ENCODE measurements at regions not wholly inside any gene's neighbourhood (a gene's known extent, or its start where the extent isn't known, plus 50 kb on each side); places are given as distances from the start of the nearest gene placed in this dataset.
"Not testable (repeated sequence)": the region's sequence is repeated elsewhere in the genome, so short reads cannot be mapped to it uniquely, and the experiment has no call there.

DNA sequence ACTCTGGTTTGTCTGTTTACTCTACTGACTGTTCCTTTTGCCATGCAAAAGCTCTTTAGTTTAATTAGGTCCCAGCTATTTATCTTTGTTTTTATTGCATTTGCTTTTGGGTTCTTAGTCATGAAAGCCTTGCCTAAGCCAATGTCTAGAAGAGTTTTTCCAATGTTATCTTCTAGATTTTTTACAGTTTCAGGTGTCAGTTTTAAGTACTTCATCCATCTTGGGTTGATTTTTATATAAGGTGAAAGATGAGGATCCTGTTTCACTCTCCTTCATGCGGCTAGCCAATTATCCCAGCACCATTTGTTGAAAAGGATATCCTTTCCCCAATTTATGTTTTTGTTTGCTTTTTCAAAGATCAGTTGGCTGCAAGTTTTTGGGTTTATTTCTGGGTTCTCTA lies 1100.5 kb upstream of the ALCAM start:
- H3K27me3 ChIP-seq (ENCODE audit: control insufficient read depth, insufficient read depth, low read length); H3K36me3 ChIP-seq (ENCODE audit: control insufficient read depth, insufficient read depth, low read length); H3K9ac ChIP-seq (ENCODE audit: low read length); H3K4me1 ChIP-seq (ENCODE audit: control insufficient read depth, insufficient read depth, low read length); H3K9me3 ChIP-seq (ENCODE audit: control insufficient read depth, insufficient read depth, low read depth, low read length); H3K4me3 ChIP-seq (ENCODE audit: low read depth, low read length); H3K27ac ChIP-seq (ENCODE audit: low read depth, low read length): not testable (repeated sequence)

DNA sequence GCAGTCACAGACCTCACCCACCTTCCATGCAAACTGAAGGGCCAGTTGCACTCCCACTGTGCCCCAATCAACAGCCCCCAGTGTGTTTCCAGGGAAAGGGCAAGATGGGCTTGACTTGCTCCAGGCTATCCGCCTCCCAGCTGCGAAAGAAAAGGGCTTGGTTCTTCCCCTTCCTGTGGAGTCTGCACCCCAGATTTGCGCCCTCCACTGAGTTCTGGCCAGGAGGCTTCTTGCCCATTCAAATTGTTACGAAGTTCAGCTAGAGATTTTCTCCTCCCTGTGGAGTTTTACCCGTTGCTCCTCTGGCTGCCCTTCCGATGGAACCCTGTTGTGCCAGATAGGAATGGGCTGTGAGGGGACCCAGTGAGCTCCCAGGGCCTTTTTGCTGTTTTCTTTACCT lies 1096.9 kb upstream of the ALCAM start:
- Histone ChIP-seq H3K4me1 (ENCODE audit: control insufficient read depth, insufficient read depth, low read length) (no peaks in the 10 kb centered on the region), H3K36me3 (ENCODE audit: control insufficient read depth, insufficient read depth, low read length) (no peaks in the 10 kb centered on the region), H3K27ac (ENCODE audit: low read depth, low read length) (no peak overlapping the region), H3K9ac (ENCODE audit: low read length) (no peak overlapping the region), H3K27me3 (ENCODE audit: control insufficient read depth, insufficient read depth, low read length) (no peaks in the 10 kb centered on the region), H3K4me3 (ENCODE audit: low read depth, low read length) (no peak overlapping the region), H3K9me3 (ENCODE audit: control insufficient read depth, insufficient read depth, low read depth, low read length) (peaks cover 7% of the 10 kb centered on the region; the same call in 1 of the 2 replicates)

DNA sequence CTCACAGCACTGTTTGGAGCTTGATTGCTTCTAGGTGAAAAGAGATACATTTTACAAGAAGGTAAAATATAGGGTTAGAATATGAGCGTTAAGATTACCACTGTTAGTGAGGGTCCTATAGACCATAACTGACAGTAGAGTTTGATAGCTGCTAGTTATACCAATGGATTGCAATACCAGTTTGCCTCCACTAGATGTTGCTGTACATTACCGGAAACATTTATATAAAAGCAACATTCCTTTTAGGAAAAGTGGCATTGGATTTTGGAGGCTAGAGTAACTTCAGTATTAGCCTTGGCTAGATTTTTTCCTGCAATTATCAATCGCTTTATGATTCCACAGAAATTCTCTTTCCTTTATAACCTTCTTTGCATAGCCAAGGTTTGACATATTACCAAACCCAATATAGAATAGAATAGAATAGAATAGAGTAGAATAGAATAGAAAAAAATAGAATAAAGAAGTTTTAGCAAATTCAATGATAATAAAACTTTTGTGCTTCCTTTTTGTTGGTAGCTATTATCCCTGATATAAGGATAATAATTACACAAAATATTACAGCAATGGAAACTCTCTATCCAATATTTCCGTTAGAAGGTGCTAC lies 1093.6 kb upstream of the ALCAM start:
- no peak overlapping the region for H3K9ac ChIP-seq (ENCODE audit: low read length)
- peaks cover 27% of the 10 kb centered on the region for H3K9me3 ChIP-seq (ENCODE audit: control insufficient read depth, insufficient read depth, low read depth, low read length)
- no peaks in the 10 kb centered on the region for H3K27me3 ChIP-seq (ENCODE audit: control insufficient read depth, insufficient read depth, low read length)
- H3K4me1 ChIP-seq (ENCODE audit: control insufficient read depth, insufficient read depth, low read length), result no peaks in the 10 kb centered on the region
- H3K4me3 ChIP-seq (ENCODE audit: low read depth, low read length), result no peak overlapping the region
- no peak overlapping the region for H3K27ac ChIP-seq (ENCODE audit: low read depth, low read length)
- H3K36me3 ChIP-seq (ENCODE audit: control insufficient read depth, insufficient read depth, low read length), result no peaks in the 10 kb centered on the region; the same call in 1 of the 2 replicates

DNA sequence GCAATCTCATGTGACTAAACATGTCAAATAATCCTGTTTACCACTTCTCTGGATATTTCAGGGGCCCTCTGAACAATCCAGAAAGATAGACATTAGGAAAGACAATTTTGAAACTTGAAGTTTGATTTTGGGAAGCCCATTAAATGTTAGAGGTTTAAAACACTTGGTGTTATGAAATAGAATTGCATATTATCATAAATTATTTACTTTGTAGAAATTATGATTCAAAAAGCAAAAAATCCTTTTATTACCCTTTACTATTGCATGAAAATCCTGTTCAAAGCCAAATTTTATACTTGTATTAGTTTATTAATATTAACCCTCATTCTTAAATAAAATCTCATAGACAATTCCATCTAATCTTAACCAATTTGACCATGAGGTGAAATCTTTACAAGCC lies 1091.5 kb upstream of the ALCAM start:
- Histone ChIP-seq H3K27me3 (ENCODE audit: control insufficient read depth, insufficient read depth, low read length) (no peaks in the 10 kb centered on the region), H3K27ac (ENCODE audit: low read depth, low read length) (no peak overlapping the region), H3K4me1 (ENCODE audit: control insufficient read depth, insufficient read depth, low read length) (no peaks in the 10 kb centered on the region), H3K9me3 (ENCODE audit: control insufficient read depth, insufficient read depth, low read depth, low read length) (peaks cover 40% of the 10 kb centered on the region), H3K4me3 (ENCODE audit: low read depth, low read length) (no peak overlapping the region), H3K9ac (ENCODE audit: low read length) (no peak overlapping the region), H3K36me3 (ENCODE audit: control insufficient read depth, insufficient read depth, low read length) (no peaks in the 10 kb centered on the region; the same call in 1 of the 2 replicates)

DNA sequence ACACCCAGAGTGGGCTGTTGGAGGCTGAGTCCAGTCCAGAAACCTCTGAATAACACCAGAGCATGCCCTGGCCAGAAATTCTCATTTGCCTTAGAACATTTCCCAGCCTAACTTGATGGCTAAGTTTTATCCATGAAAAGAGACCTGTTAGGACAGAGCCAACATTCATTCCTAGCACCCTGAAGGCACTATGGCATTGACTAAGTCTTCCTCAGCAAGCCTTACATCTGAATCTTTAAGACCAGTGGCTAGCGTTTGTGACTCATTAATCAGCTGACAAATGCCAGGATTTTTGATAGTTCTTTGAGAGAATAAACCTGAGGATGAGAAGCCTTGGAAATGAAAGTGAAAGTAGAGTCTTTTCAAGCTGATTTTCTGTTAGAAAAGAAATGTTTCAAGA lies 1087.1 kb upstream of the ALCAM start:
- H3K4me1 ChIP-seq (ENCODE audit: control insufficient read depth, insufficient read depth, low read length), result no peaks in the 10 kb centered on the region
- no peak overlapping the region for H3K4me3 ChIP-seq (ENCODE audit: low read depth, low read length)
- H3K36me3 ChIP-seq (ENCODE audit: control insufficient read depth, insufficient read depth, low read length), result no peaks in the 10 kb centered on the region; the same call in 1 of the 2 replicates
- H3K27ac ChIP-seq (ENCODE audit: low read depth, low read length), result no peak overlapping the region
- no peaks in the 10 kb centered on the region for H3K27me3 ChIP-seq (ENCODE audit: control insufficient read depth, insufficient read depth, low read length)
- H3K9me3 ChIP-seq (ENCODE audit: control insufficient read depth, insufficient read depth, low read depth, low read length), result peaks cover 62% of the 10 kb centered on the region
- H3K9ac ChIP-seq (ENCODE audit: low read length), result no peak overlapping the region

DNA sequence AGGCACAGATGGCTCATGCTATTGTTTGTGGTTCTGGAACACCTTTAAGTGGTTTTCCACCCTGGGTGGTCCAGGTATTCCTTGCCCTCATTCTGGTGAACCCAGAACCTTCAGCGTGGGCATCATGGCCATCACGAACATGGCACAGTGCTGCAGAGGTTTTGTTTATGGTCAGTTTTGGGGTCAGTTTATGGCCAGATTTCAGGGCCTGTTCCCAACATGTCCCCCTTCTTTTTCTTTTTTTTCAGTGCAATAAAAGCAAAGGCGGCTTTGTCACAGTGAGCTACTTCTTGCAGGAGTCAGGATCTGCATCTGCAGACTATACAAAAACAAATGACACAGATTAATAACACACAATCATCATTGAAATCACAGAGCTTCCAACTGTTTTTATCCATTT lies 1085.0 kb upstream of the ALCAM start:
- Histone ChIP-seq H3K9me3 (ENCODE audit: control insufficient read depth, insufficient read depth, low read depth, low read length) (peaks cover 66% of the 10 kb centered on the region), H3K4me3 (ENCODE audit: low read depth, low read length) (no peak overlapping the region)

DNA sequence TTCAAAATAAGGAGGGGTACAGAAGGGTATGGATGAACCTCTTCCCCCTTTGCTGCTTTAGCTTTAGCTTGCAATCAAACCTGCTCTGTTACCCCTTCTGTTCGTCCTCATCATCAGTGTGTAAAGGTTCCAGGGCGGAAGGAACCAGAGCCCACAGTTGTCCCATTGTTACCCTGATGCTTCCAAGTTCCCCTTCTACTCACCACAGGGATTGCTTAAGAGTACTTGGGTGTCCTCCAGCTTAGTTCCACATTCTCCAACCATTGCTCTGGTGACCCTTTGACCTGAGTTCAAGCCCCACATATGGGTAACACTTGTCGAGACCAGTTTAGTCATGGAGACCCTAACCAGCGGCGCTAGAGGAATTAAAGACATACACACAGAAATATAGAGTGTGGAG lies 1080.1 kb upstream of the ALCAM start:
- H3K4me3 ChIP-seq (ENCODE audit: low read depth, low read length), result no peak overlapping the region
- no peaks in the 10 kb centered on the region; the same call in 1 of the 2 replicates for H3K36me3 ChIP-seq (ENCODE audit: control insufficient read depth, insufficient read depth, low read length)
- H3K27ac ChIP-seq (ENCODE audit: low read depth, low read length), result no peak overlapping the region
- H3K27me3 ChIP-seq (ENCODE audit: control insufficient read depth, insufficient read depth, low read length), result no peaks in the 10 kb centered on the region
- H3K4me1 ChIP-seq (ENCODE audit: control insufficient read depth, insufficient read depth, low read length), result peaks cover 5% of the 10 kb centered on the region; the same call in 1 of the 2 replicates
- no peak overlapping the region for H3K9ac ChIP-seq (ENCODE audit: low read length)
- peaks cover 35% of the 10 kb centered on the region for H3K9me3 ChIP-seq (ENCODE audit: control insufficient read depth, insufficient read depth, low read depth, low read length)

More for the DNA sequence above, 1085.0 kb upstream of the ALCAM start:
- Histone ChIP-seq H3K36me3 (ENCODE audit: control insufficient read depth, insufficient read depth, low read length) (no peaks in the 10 kb centered on the region; the same call in 1 of the 2 replicates), H3K27ac (ENCODE audit: low read depth, low read length) (no peak overlapping the region), H3K27me3 (ENCODE audit: control insufficient read depth, insufficient read depth, low read length) (no peaks in the 10 kb centered on the region), H3K4me1 (ENCODE audit: control insufficient read depth, insufficient read depth, low read length) (no peaks in the 10 kb centered on the region), H3K9ac (ENCODE audit: low read length) (no peak overlapping the region)

DNA sequence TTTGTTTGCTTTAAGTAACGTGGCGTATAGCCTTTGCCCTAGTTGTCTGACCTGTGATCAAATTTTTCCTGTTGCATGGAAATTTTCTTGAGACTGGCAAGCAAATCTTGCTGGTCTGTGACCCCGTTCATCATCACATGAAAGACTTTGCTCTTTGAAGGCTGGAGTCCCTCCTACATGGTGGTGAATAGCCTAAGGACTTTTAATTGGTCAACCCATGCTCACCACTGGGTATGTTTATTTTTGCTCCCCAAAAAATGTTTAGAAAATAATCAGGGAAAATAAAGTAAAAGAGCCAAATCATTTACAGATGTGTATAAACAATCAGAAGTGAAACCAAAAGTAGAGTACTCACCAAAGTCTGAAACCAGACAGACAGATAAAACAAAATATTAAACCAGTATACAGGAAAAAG lies 1075.3 kb upstream of the ALCAM start:
- Histone ChIP-seq H3K27me3 (ENCODE audit: control insufficient read depth, insufficient read depth, low read length) (no peaks in the 10 kb centered on the region), H3K27ac (ENCODE audit: low read depth, low read length) (no peak overlapping the region), H3K4me3 (ENCODE audit: low read depth, low read length) (no peak overlapping the region), H3K36me3 (ENCODE audit: control insufficient read depth, insufficient read depth, low read length) (no peaks in the 10 kb centered on the region), H3K9ac (ENCODE audit: low read length) (no peak overlapping the region), H3K9me3 (ENCODE audit: control insufficient read depth, insufficient read depth, low read depth, low read length) (peaks cover 14% of the 10 kb centered on the region), H3K4me1 (ENCODE audit: control insufficient read depth, insufficient read depth, low read length) (peaks cover 9% of the 10 kb centered on the region; the same call in 1 of the 2 replicates)

DNA sequence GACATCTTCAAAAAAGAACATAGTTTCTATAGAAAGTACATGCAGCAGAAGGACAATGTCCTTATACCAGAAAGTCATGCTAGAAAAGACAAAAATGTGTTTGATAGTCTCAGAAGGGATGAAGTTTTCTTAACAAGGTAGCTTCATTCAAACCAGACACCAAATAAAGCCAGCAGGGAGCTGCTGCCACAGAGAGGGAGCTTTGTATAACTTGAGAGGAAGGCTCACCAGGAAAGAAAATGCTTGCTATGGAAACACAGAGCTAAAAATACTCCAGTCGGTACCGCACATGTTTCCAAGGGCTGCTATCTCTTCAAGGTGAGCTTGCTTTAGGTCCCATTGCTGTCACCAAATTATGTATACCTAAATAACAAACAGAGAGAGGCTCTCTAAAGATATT lies 1074.8 kb upstream of the ALCAM start:
- no peak overlapping the region for H3K27ac ChIP-seq (ENCODE audit: low read depth, low read length)
- no peaks in the 10 kb centered on the region for H3K27me3 ChIP-seq (ENCODE audit: control insufficient read depth, insufficient read depth, low read length)
- no peak overlapping the region for H3K4me3 ChIP-seq (ENCODE audit: low read depth, low read length)
- no peaks in the 10 kb centered on the region for H3K36me3 ChIP-seq (ENCODE audit: control insufficient read depth, insufficient read depth, low read length)
- peaks cover 10% of the 10 kb centered on the region for H3K9me3 ChIP-seq (ENCODE audit: control insufficient read depth, insufficient read depth, low read depth, low read length)
- peaks cover 9% of the 10 kb centered on the region; the same call in 1 of the 2 replicates for H3K4me1 ChIP-seq (ENCODE audit: control insufficient read depth, insufficient read depth, low read length)
- H3K9ac ChIP-seq (ENCODE audit: low read length), result no peak overlapping the region

DNA sequence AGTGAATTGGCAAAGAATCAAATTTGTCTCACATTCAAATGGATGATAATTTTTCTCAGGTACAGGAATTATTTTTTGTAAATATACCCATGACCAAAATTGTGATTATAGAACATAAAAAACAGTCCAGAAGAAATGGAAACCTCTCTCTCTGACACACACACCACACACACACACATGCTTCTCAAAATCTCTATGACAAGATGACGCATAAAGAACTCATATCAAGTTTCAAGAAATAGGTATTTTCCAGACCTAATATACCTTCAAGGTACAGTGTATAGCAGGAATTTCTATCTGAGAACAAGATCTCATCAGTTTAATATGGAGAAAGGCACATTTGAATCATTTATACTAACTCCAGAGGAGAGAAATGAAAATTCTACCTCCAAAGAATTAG lies 1069.1 kb upstream of the ALCAM start:
- no peak overlapping the region for H3K4me3 ChIP-seq (ENCODE audit: low read depth, low read length)
- H3K27me3 ChIP-seq (ENCODE audit: control insufficient read depth, insufficient read depth, low read length), result no peaks in the 10 kb centered on the region
- H3K9ac ChIP-seq (ENCODE audit: low read length), result no peak overlapping the region
- H3K27ac ChIP-seq (ENCODE audit: low read depth, low read length), result no peak overlapping the region
- no peaks in the 10 kb centered on the region for H3K36me3 ChIP-seq (ENCODE audit: control insufficient read depth, insufficient read depth, low read length)
- H3K4me1 ChIP-seq (ENCODE audit: control insufficient read depth, insufficient read depth, low read length), result no peaks in the 10 kb centered on the region
- no peaks in the 10 kb centered on the region for H3K9me3 ChIP-seq (ENCODE audit: control insufficient read depth, insufficient read depth, low read depth, low read length)

DNA sequence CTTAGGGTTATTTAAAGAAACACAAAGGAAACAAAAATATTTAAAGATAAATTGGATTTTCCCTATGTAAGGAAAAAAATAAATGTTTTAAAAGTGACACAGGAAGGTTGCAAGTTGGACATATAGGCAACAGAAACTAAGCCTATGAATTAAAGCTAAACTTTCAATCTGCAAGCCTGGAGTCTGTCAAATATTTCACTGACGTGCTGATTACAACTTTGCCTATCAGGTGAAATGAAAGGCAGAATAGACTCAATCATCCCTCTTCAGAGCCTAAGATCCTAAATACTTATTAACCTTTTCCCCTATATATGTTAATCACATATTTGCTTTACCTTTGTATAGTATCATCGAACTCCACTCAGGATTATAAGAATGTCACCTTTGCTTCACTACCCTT lies 1068.0 kb upstream of the ALCAM start:
- H3K9ac ChIP-seq (ENCODE audit: low read length), result no peak overlapping the region
- H3K4me3 ChIP-seq (ENCODE audit: low read depth, low read length), result no peak overlapping the region
- no peak overlapping the region for H3K27ac ChIP-seq (ENCODE audit: low read depth, low read length)
- no peaks in the 10 kb centered on the region for H3K27me3 ChIP-seq (ENCODE audit: control insufficient read depth, insufficient read depth, low read length)
- no peaks in the 10 kb centered on the region for H3K9me3 ChIP-seq (ENCODE audit: control insufficient read depth, insufficient read depth, low read depth, low read length)
- no peaks in the 10 kb centered on the region for H3K4me1 ChIP-seq (ENCODE audit: control insufficient read depth, insufficient read depth, low read length)
- H3K36me3 ChIP-seq (ENCODE audit: control insufficient read depth, insufficient read depth, low read length), result no peaks in the 10 kb centered on the region
